ENCODE measurements at regions not wholly inside any gene's neighbourhood (a gene's known extent, or its start where the extent isn't known, plus 50 kb on each side); places are given as distances from the start of the nearest gene placed in this dataset.

DNA sequence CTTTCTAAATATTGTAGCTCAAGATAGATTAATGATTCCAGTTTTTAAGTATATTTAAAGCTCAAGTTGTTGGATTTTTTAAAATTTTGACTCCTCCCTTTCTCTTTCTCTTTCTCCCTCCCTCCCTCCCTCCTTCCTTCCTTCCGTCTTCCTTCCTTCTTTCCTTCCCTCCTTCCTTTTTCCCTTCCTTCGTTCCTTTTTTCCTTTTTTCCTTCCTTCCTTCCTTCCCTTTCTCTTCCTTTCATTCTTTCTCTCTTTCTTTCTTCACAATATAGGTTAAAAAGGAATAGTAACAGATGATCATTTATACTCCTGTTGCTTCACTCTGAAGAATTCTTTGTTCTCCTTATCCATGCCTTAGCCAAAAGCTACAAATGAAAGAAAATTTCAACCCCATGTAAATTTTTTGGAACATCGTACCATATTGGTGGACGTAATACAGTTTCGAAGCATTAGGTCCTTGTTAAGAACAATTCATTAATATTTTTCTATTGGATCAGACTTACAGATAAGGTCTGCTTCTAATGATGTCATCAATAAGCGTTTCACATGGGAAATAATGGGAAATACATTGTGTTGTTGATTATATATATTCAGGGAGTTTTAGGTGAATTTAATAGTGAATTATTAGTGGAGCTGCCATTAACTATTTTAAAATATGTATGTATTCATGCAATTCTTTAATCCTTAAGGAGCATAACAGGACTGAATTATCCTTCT, 139.6 kb upstream of the SLC35B3 start:
- BruUV-seq (replicated peaks), result no TSS peak
- Mint-ChIP-seq H3K27ac (ENCODE audit: unreplicated experiment) (no peak overlapping the region), H3K27me3 (ENCODE audit: unreplicated experiment) (no peaks in the 10 kb centered on the region), H3K4me1 (ENCODE audit: low read depth, unreplicated experiment) (no peaks in the 10 kb centered on the region), H3K4me3 (ENCODE audit: low read depth, unreplicated experiment) (no peak overlapping the region), H3K9me3 (ENCODE audit: low read depth, unreplicated experiment) (peaks cover 3% of the 10 kb centered on the region), H3K36me3 (ENCODE audit: insufficient read depth, unreplicated experiment) (no peaks in the 10 kb centered on the region)
- TF ChIP-seq, protein P1, sequence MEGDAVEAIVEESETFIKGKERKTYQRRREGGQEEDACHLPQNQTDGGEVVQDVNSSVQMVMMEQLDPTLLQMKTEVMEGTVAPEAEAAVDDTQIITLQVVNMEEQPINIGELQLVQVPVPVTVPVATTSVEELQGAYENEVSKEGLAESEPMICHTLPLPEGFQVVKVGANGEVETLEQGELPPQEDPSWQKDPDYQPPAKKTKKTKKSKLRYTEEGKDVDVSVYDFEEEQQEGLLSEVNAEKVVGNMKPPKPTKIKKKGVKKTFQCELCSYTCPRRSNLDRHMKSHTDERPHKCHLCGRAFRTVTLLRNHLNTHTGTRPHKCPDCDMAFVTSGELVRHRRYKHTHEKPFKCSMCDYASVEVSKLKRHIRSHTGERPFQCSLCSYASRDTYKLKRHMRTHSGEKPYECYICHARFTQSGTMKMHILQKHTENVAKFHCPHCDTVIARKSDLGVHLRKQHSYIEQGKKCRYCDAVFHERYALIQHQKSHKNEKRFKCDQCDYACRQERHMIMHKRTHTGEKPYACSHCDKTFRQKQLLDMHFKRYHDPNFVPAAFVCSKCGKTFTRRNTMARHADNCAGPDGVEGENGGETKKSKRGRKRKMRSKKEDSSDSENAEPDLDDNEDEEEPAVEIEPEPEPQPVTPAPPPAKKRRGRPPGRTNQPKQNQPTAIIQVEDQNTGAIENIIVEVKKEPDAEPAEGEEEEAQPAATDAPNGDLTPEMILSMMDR (IDR thresholded peaks at IDR 0.05; ENCODE audit: unreplicated experiment), result no peak
- CTCF ChIA-PET, result no interaction called here
- intact Hi-C loops (cut with micrococcal nuclease; ENCODE audit: unreplicated experiment), result no loop called here
- DNase-seq, result no peak

DNA sequence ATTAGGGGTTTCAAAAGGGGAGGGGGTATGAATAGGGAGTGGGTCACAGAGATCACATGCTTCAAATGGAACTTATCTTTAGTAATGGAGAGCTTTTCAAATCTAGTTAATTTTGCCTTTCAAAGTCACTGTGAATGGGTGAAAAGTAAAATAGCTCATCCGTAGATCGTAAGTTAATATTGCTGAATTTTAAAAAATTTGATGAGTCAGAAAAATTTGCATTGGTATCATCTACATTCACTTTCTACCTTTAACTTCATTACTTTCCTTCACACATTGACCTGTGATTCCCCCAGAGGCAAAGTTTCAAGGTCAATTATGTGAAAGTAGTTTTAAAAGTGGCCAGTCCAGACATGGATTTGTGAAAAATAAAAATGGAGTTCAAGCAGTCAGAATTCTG, 139.0 kb upstream of the SLC35B3 start:
- intact Hi-C loops (cut with micrococcal nuclease; ENCODE audit: unreplicated experiment), result no loop called here
- H3K36me3 Mint-ChIP-seq (ENCODE audit: insufficient read depth, unreplicated experiment), result no peaks in the 10 kb centered on the region
- H3K4me3 Mint-ChIP-seq (ENCODE audit: low read depth, unreplicated experiment), result no peak overlapping the region
- BruUV-seq (replicated peaks), result no TSS peak
- no peak for DNase-seq
- CTCF ChIA-PET, result no interaction called here
- peaks cover 3% of the 10 kb centered on the region for H3K9me3 Mint-ChIP-seq (ENCODE audit: low read depth, unreplicated experiment)
- TF ChIP-seq, protein P1 (IDR thresholded peaks at IDR 0.05; ENCODE audit: unreplicated experiment), result no peak
- no peaks in the 10 kb centered on the region for H3K4me1 Mint-ChIP-seq (ENCODE audit: low read depth, unreplicated experiment)
- H3K27me3 Mint-ChIP-seq (ENCODE audit: unreplicated experiment), result no peaks in the 10 kb centered on the region
- no peak overlapping the region for H3K27ac Mint-ChIP-seq (ENCODE audit: unreplicated experiment)

DNA sequence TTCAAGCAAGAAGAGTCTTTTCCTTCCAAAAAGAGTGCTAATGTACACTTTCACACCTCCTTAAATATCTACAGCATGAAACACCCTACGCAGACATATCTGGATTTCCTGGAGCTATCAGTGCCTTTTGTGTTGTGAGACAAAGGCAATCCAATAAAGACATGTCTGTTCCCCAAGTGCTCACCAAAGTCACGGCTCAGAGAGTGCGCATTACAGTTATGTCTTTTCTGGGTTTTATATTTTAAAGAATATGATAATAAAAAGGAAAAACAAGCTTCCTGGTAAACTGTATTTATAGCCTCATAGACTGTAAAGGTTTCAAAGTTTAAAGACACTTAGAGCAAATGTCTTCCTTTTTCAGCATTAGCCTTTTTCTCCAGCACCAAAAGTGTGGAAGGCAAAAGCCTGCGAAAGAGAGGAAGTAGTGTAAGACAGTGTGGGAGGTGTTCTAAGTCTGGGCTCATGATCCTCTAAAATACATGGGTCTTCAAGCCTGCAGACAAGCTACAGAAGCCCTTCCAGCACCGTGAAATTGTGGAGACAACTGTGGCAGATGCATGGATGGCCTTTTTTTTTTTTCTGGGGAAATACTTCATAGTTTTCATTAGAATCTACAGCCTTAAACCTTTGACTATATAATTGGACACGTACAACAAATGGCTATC, 135.0 kb upstream of the SLC35B3 start:
- CTCF ChIA-PET, result no interaction called here
- Mint-ChIP-seq H3K27me3 (ENCODE audit: unreplicated experiment) (no peaks in the 10 kb centered on the region), H3K9me3 (ENCODE audit: low read depth, unreplicated experiment) (peaks cover 3% of the 10 kb centered on the region), H3K36me3 (ENCODE audit: insufficient read depth, unreplicated experiment) (no peaks in the 10 kb centered on the region), H3K4me1 (ENCODE audit: low read depth, unreplicated experiment) (no peaks in the 10 kb centered on the region), H3K27ac (ENCODE audit: unreplicated experiment) (no peak overlapping the region), H3K4me3 (ENCODE audit: low read depth, unreplicated experiment) (no peak overlapping the region)
- DNase-seq, result no peak
- intact Hi-C loops (cut with micrococcal nuclease; ENCODE audit: unreplicated experiment), result no loop called here
- TF ChIP-seq, protein P1 (IDR thresholded peaks at IDR 0.05; ENCODE audit: unreplicated experiment), result no peak
- BruUV-seq (replicated peaks), result no TSS peak

DNA sequence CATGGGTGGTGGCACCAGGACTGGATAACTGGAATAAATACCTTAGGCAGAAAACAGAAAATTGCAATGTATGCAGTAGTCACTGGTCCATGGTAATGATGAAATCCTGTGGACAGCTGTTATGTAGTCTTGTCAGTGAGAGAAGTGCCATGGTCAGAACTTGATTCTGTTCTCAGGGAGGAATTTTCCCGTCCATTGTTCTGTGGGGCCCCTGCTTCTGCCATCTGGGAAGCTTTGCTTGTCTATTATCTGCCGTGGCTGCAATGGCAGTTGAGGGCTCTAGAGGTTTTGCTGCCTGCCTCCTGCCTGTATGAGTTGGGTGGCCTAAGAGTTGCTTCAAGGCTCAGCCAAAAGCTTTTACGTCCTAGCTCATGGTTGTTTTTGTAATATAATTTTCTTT, 126.8 kb upstream of the SLC35B3 start:
- Mint-ChIP-seq H3K36me3 (ENCODE audit: insufficient read depth, unreplicated experiment) (no peaks in the 10 kb centered on the region), H3K9me3 (ENCODE audit: low read depth, unreplicated experiment) (no peaks in the 10 kb centered on the region), H3K27ac (ENCODE audit: unreplicated experiment) (no peak overlapping the region), H3K4me3 (ENCODE audit: low read depth, unreplicated experiment) (no peak overlapping the region), H3K27me3 (ENCODE audit: unreplicated experiment) (no peaks in the 10 kb centered on the region), H3K4me1 (ENCODE audit: low read depth, unreplicated experiment) (no peaks in the 10 kb centered on the region)
- CTCF ChIA-PET, result no interaction called here
- TF ChIP-seq, protein P1 (IDR thresholded peaks at IDR 0.05; ENCODE audit: unreplicated experiment), result no peak
- intact Hi-C loops (cut with micrococcal nuclease; ENCODE audit: unreplicated experiment), result no loop called here
- no TSS peak for BruUV-seq (replicated peaks)
- no peak for DNase-seq
